ENCODE measurements at regions not wholly inside any gene's neighbourhood (a gene's known extent, or its start where the extent isn't known, plus 50 kb on each side); places are given as distances from the start of the nearest gene placed in this dataset.

DNA sequence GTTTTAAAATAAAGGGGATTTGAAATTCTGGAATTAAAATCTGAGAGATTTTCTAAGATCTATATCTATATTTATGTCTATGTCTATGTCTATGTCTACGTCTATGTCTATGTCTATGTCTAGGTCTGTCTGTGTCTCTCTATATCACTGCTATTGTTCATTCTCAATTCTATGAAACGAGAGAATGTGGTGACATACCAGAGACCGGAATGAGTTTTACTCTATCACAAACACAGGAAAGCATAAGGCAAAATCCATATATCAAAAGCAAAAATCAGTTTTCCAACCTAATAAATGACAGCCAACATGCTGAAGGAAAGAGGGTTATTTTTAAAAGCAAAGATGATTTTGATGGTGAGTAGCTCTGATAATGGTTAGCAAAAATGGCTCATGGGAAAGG lies 173.1 kb downstream of the ETNK1 start:
- Histone ChIP-seq H3K27ac (no peak overlapping the region), H3K27me3 (no peaks in the 10 kb centered on the region), H3K4me1 (peaks cover 0 to 29% (median 0%) of the 10 kb centered on the region in 4 donors), H3K4me3 (no peak overlapping the region), H3K9me3 (no peaks in the 10 kb centered on the region), H3K36me3 (no peaks in the 10 kb centered on the region)
- TF ChIP-seq, protein P1, sequence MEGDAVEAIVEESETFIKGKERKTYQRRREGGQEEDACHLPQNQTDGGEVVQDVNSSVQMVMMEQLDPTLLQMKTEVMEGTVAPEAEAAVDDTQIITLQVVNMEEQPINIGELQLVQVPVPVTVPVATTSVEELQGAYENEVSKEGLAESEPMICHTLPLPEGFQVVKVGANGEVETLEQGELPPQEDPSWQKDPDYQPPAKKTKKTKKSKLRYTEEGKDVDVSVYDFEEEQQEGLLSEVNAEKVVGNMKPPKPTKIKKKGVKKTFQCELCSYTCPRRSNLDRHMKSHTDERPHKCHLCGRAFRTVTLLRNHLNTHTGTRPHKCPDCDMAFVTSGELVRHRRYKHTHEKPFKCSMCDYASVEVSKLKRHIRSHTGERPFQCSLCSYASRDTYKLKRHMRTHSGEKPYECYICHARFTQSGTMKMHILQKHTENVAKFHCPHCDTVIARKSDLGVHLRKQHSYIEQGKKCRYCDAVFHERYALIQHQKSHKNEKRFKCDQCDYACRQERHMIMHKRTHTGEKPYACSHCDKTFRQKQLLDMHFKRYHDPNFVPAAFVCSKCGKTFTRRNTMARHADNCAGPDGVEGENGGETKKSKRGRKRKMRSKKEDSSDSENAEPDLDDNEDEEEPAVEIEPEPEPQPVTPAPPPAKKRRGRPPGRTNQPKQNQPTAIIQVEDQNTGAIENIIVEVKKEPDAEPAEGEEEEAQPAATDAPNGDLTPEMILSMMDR (IDR thresholded peaks at IDR 0.05): no peak
- DNase-seq: no peak
- intact Hi-C loops (cut with DNase I; ENCODE audit: low total_unique reads): no loop called here

DNA sequence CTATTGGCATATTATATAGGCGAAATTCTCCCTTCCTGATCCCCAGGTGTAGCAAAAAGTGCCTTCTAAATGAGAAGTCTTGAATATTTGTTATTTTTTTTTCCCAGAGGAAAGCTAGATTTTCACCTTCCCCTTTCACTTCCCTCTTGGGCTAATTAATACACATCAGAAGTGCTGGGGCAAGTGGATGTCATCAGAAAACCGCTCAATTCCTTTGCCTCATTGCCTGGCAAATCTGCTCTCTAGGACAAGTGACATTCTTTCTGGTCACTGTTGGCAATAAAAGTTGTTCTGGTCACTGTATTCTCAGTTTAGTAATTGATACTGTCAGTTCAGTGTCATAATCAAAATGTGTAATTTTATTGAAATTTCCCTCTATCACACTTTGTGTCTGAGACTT lies 174.5 kb downstream of the ETNK1 start:
- TF ChIP-seq, protein P1 (IDR thresholded peaks at IDR 0.05): no peak
- intact Hi-C loops (cut with DNase I; ENCODE audit: low total_unique reads): no loop called here
- peaks cover 0 to 29% (median 0%) of the 10 kb centered on the region in 4 donors for H3K4me1 ChIP-seq
- no peak for DNase-seq
- H3K27me3 ChIP-seq: no peaks in the 10 kb centered on the region
- no peak overlapping the region for H3K4me3 ChIP-seq
- H3K9me3 ChIP-seq: no peaks in the 10 kb centered on the region
- H3K36me3 ChIP-seq: no peaks in the 10 kb centered on the region
- H3K27ac ChIP-seq: no peak overlapping the region

DNA sequence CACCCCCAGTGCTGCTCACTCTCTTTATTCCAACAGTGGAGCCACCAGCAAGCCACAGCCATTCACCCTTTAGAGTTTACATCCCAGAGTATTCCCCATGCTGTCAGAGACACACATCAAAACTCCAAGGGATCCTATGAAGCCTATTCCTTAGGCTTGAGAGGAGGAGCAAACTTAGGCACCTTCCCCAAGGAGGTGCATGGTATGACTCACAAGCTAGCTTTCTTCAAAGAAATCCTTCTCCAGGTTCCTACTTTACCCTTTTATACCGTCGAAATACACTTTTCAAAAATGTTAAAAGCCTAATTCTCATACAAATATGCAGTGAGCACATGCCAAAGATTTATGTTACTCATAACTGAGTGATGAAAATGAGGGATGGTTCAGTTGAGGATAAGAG lies 175.4 kb downstream of the ETNK1 start:
- intact Hi-C loops (cut with DNase I; ENCODE audit: low total_unique reads): no loop called here
- DNase-seq: no peak
- no peak overlapping the region for H3K27ac ChIP-seq

DNA sequence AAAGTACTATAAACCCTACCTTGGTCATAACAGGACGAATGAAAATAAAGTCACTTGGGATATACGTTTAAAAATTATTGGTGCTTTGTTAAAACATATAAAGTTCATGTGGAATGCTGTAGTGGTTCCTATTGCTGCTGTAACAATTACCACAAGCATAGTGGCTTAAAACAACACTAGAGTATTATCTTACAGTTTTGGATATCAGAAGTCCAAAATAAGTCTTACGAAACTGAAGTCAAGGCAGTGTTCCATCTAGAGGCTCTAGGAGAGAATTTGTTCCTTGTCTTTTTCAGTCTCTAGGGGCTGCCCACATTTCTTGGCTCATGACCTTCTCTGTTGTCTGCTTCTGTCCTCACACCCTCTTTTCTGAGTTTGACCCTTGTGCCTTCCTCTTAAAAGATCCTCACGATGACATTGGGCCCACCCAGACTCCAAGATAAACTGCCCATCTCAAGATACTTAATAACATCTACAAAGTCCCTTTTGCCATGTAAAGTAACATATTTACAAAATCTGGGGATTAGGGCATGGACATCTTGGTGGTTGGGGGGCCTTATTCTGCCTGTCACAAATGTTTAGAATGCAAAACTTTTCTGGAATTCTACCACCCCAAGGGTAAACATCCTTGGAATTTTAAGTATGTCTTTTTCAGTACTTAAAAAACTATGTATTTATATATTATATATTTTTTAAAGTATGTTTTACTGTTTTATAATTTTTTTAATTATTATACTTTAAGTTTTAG lies 178.1 kb downstream of the ETNK1 start:
- no peaks in the 10 kb centered on the region for H3K27me3 ChIP-seq
- no peak overlapping the region for H3K27ac ChIP-seq
- H3K4me3 ChIP-seq: no peak overlapping the region
- peaks cover 0 to 18% (median 0%) of the 10 kb centered on the region in 4 donors for H3K4me1 ChIP-seq
- no peak for DNase-seq
- no peaks in the 10 kb centered on the region for H3K36me3 ChIP-seq
- TF ChIP-seq, protein P1 (IDR thresholded peaks at IDR 0.05): no peak
- H3K9me3 ChIP-seq: no peaks in the 10 kb centered on the region
- intact Hi-C loops (cut with DNase I; ENCODE audit: low total_unique reads): no loop called here

More for the DNA sequence above, 175.4 kb downstream of the ETNK1 start:
- no peaks in the 10 kb centered on the region for H3K27me3 ChIP-seq
- TF ChIP-seq, protein P1 (IDR thresholded peaks at IDR 0.05): no peak
- H3K9me3 ChIP-seq: no peaks in the 10 kb centered on the region
- no peak overlapping the region for H3K4me3 ChIP-seq
- peaks cover 0 to 29% (median 0%) of the 10 kb centered on the region in 4 donors for H3K4me1 ChIP-seq
- no peaks in the 10 kb centered on the region for H3K36me3 ChIP-seq

DNA sequence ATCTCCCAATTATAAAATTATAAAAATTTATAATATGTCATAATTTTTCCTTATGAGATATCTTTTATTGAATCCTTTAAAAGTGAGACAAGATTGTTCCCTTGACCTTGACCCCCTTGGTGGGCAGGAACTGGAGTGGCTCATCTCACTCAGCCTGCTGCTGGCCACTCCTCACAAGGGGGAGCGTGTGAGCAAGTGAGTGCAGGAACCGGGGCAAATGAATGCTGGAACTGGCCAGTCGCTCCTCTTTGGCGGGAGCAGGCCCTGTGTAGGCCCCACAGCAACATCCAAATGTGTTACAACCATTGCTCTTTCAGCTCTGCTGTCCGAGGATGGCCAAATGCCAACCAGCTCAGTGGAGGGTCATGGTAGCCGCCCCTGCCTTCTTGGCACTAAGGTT lies 178.8 kb downstream of the ETNK1 start:
- no peak overlapping the region for H3K27ac ChIP-seq
- H3K9me3 ChIP-seq: no peaks in the 10 kb centered on the region
- intact Hi-C loops (cut with DNase I; ENCODE audit: low total_unique reads): no loop called here
- H3K4me1 ChIP-seq: peaks cover 0 to 19% (median 0%) of the 10 kb centered on the region in 4 donors
- DNase-seq: no peak
- no peaks in the 10 kb centered on the region for H3K27me3 ChIP-seq
- TF ChIP-seq, protein P1 (IDR thresholded peaks at IDR 0.05): no peak
- H3K36me3 ChIP-seq: no peaks in the 10 kb centered on the region
- no peak overlapping the region for H3K4me3 ChIP-seq

Data from tibial artery (tissue), 4 donors.